ENCODE measurements at regions not wholly inside any gene's neighbourhood (a gene's known extent, or its start where the extent isn't known, plus 50 kb on each side); places are given as distances from the start of the nearest gene placed in this dataset.

GRCh38 chr16:86313631-86314030 lies 196.7 kb upstream of the FOXF1 start:
- no peaks in the 10 kb centered on the region for H3K36me3 Mint-ChIP-seq (ENCODE audit: insufficient read depth, unreplicated experiment)
- no peak for TF ChIP-seq CTCF (IDR thresholded peaks at IDR 0.05; ENCODE audit: insufficient read depth in 1 of 2, low read depth in 1 of 2, low read length in 1 of 2, severe bottlenecking in 1 of 2, unreplicated experiment in 1 of 2)
- BruUV-seq (replicated peaks): no TSS peak
- H3K9me3 Mint-ChIP-seq (ENCODE audit: unreplicated experiment): no peaks in the 10 kb centered on the region
- no peaks in the 10 kb centered on the region for H3K4me1 Mint-ChIP-seq (ENCODE audit: low read depth, unreplicated experiment)
- Histone ChIP-seq H3K27me3 (replicated peaks; ENCODE audit: control insufficient read depth, insufficient read depth, low read length) (no peaks in the 10 kb centered on the region; the same call in 1 of the 2 replicates), H3K4me3 (ENCODE audit: low read depth, low read length) (no peak overlapping the region), H3K9me3 (no peaks in the 10 kb centered on the region), H3K4me1 (no peaks in the 10 kb centered on the region), H3K36me3 (ENCODE audit: control insufficient read depth, insufficient read depth, low read length) (no peaks in the 10 kb centered on the region)
- DNase-seq: no peak
- ChIA-PET POLR2A (interaction anchor here (0.6 kb wide), 1 partner anchor 24 kb away, joined by 3 read pairs; no protein-coding TSS in a partner anchor), CTCF (no interaction called here)
- H3K27ac Mint-ChIP-seq (ENCODE audit: unreplicated experiment): no peak overlapping the region
- intact Hi-C loops (cut with micrococcal nuclease; ENCODE audit: unreplicated experiment): no loop called here
- H3K4me3 Mint-ChIP-seq (ENCODE audit: unreplicated experiment): no peak overlapping the region
- H3K27me3 Mint-ChIP-seq (ENCODE audit: insufficient read depth, unreplicated experiment): peaks cover 12% of the 10 kb centered on the region

- no peak overlapping the region for H3K27ac Mint-ChIP-seq (ENCODE audit: unreplicated experiment)
- H3K9me3 Mint-ChIP-seq (ENCODE audit: unreplicated experiment): no peaks in the 10 kb centered on the region
- ChIA-PET CTCF (no interaction called here), POLR2A (no interaction called here)
- H3K36me3 Mint-ChIP-seq (ENCODE audit: insufficient read depth, unreplicated experiment): no peaks in the 10 kb centered on the region
- no TSS peak for BruUV-seq (replicated peaks)
- TF ChIP-seq CTCF (IDR thresholded peaks at IDR 0.05; ENCODE audit: insufficient read depth in 1 of 2, low read depth in 1 of 2, low read length in 1 of 2, severe bottlenecking in 1 of 2, unreplicated experiment in 1 of 2): no peak
- intact Hi-C loops (cut with micrococcal nuclease; ENCODE audit: unreplicated experiment): no loop called here
- peaks cover 14% of the 10 kb centered on the region for H3K27me3 Mint-ChIP-seq (ENCODE audit: insufficient read depth, unreplicated experiment)
- Histone ChIP-seq H3K36me3 (ENCODE audit: control insufficient read depth, insufficient read depth, low read length) (no peaks in the 10 kb centered on the region), H3K4me3 (ENCODE audit: low read depth, low read length) (no peak overlapping the region), H3K9me3 (no peaks in the 10 kb centered on the region), H3K4me1 (no peaks in the 10 kb centered on the region), H3K27me3 (replicated peaks; ENCODE audit: control insufficient read depth, insufficient read depth, low read length) (no peaks in the 10 kb centered on the region; the same call in 1 of the 2 replicates)
- H3K4me1 Mint-ChIP-seq (ENCODE audit: low read depth, unreplicated experiment): no peaks in the 10 kb centered on the region
- H3K4me3 Mint-ChIP-seq (ENCODE audit: unreplicated experiment): no peak overlapping the region
- DNase-seq: no peak
Measured at GRCh38 chr16:86314402-86315025, 195.8 kb upstream of the FOXF1 start.

GRCh38 chr16:86316967-86317812 lies 193.1 kb upstream of the FOXF1 start:
- Histone ChIP-seq H3K4me3 (ENCODE audit: low read depth, low read length) (no peak overlapping the region), H3K9me3 (no peaks in the 10 kb centered on the region), H3K36me3 (ENCODE audit: control insufficient read depth, insufficient read depth, low read length) (no peaks in the 10 kb centered on the region), H3K27me3 (replicated peaks; ENCODE audit: control insufficient read depth, insufficient read depth, low read length) (no peaks in the 10 kb centered on the region), H3K4me1 (no peaks in the 10 kb centered on the region)
- intact Hi-C loops (cut with micrococcal nuclease; ENCODE audit: unreplicated experiment): no loop called here
- ChIA-PET POLR2A (interaction anchor here (0.7 kb wide), 1 partner anchor 217 kb away, joined by 3 read pairs; no protein-coding TSS in a partner anchor), CTCF (no interaction called here)
- no peaks in the 10 kb centered on the region for H3K9me3 Mint-ChIP-seq (ENCODE audit: unreplicated experiment)
- no peak for TF ChIP-seq CTCF (IDR thresholded peaks at IDR 0.05; ENCODE audit: insufficient read depth in 1 of 2, low read depth in 1 of 2, low read length in 1 of 2, severe bottlenecking in 1 of 2, unreplicated experiment in 1 of 2)
- no TSS peak for BruUV-seq (replicated peaks)
- peak in 1 of 2 experiments; percentile 25 for DNase-seq
- H3K36me3 Mint-ChIP-seq (ENCODE audit: insufficient read depth, unreplicated experiment): no peaks in the 10 kb centered on the region
- peaks cover 10% of the 10 kb centered on the region for H3K27me3 Mint-ChIP-seq (ENCODE audit: insufficient read depth, unreplicated experiment)
- no peak overlapping the region for H3K27ac Mint-ChIP-seq (ENCODE audit: unreplicated experiment)
- no peaks in the 10 kb centered on the region for H3K4me1 Mint-ChIP-seq (ENCODE audit: low read depth, unreplicated experiment)
- no peak overlapping the region for H3K4me3 Mint-ChIP-seq (ENCODE audit: unreplicated experiment)
